Naive B cell (primary cell): ENCODE measurements at regions not wholly inside any gene's neighbourhood (a gene's known extent, or its start where the extent isn't known, plus 50 kb on each side); places are given as distances from the start of the nearest gene placed in this dataset.

Source experiments
- ATAC-seq, 2 donors: fragments of 150-1000 bp; cut with Tn5 transposase; 2 replicates each; pipeline ENCODE4 v1.10.0; 2021; ENCODE audit warnings: low read depth in 2 of 2, mild to moderate bottlenecking in 2 of 2, moderate library complexity in 2 of 2
- DNase-seq: peaks from one replicate; pipeline ENCODE4 v3.0.0; 2022
- H3K27ac Mint-ChIP-seq, 6 donors: one replicate each; pipeline ENCODE4 v1.8.0; 2020 to 2022; ENCODE audit warnings: mild to moderate bottlenecking in 6 of 6, mixed read lengths in 6 of 6, moderate library complexity in 5 of 6, inconsistent platforms in 2 of 6
- H3K27me3 Mint-ChIP-seq, 3 donors: one replicate each; pipeline ENCODE4 v1.8.0; 2021 to 2022; ENCODE audit warnings: mixed read lengths in 3 of 3, mild to moderate bottlenecking in 1 of 3
- H3K36me3 Mint-ChIP-seq, 2 donors: one replicate each; pipeline ENCODE4 v1.8.0; 2020 to 2022; ENCODE audit warnings: mixed read lengths in 2 of 2, inconsistent platforms in 1 of 2, mild to moderate bottlenecking in 1 of 2
- H3K4me1 Mint-ChIP-seq, 3 donors: one replicate each; pipeline ENCODE4 v1.8.0; 2020 to 2022; ENCODE audit warnings: mixed read lengths in 3 of 3, inconsistent platforms in 1 of 3, mild to moderate bottlenecking in 1 of 3, moderate library complexity in 1 of 3
- H3K4me3 Mint-ChIP-seq, 8 donors: one replicate each; pipeline ENCODE4 v1.8.0; 2020 to 2022; ENCODE audit warnings: mild to moderate bottlenecking in 8 of 8, mixed read lengths in 8 of 8, moderate library complexity in 8 of 8, inconsistent platforms in 2 of 8
- H3K9me3 Mint-ChIP-seq, 7 donors: one replicate each; pipeline ENCODE4 v1.8.0; 2020 to 2022; ENCODE audit warnings: mixed read lengths in 7 of 7, mild to moderate bottlenecking in 5 of 7, inconsistent platforms in 2 of 7, moderate library complexity in 1 of 7

DNA sequence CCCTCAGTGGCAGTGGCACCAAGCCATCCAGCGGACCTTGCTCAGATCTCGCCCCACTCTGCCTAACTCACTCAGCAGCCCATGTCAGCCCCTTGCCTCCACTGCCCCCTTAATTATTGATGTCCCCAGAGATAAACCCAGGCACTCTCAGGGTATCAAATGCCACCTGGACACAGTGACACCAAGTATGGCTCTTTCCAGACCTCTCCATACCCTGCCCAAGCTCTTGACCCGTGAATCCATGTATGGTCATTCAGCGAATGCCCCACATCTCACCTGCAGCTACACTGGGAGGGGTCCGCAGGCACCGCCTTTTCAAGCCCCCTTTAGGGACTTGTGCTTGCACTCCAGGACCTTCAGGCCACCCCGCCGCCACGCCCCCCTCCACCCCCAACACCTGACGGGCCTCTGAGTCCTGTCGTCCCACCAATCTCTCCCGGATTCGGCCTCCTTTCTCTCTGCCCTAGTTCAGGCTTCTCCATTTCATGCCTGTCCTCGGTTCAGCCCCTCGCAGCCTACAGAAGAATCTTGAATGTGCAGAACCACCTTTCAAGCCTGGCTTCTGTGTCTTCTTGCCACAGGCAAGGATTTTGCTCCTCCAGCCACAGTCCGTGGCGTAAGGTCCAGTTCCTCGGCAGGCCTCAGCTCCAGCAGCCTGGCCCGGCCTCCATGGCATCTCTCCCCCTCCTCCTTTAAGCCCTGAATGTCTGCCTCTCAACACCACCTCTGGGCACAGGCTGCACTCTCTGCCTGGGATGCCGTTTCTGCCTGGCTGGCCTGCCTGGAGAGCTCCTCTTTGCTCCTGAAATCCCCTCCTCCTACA, 54.1 kb upstream of the ODC1 start:
- Mint-ChIP-seq H3K9me3 (no peaks in the 10 kb centered on the region), H3K4me3 (no peak overlapping the region), H3K27me3 (peaks cover 8 to 50% (median 33%) of the 10 kb centered on the region in 3 donors), H3K36me3 (no peaks in the 10 kb centered on the region), H3K27ac (peak overlapping the region in 3 of 6 donors; percentile 53 to 88 (median 75)), H3K4me1 (no peaks in the 10 kb centered on the region)
- DNase-seq: no peak
- ATAC-seq: no peak

DNA sequence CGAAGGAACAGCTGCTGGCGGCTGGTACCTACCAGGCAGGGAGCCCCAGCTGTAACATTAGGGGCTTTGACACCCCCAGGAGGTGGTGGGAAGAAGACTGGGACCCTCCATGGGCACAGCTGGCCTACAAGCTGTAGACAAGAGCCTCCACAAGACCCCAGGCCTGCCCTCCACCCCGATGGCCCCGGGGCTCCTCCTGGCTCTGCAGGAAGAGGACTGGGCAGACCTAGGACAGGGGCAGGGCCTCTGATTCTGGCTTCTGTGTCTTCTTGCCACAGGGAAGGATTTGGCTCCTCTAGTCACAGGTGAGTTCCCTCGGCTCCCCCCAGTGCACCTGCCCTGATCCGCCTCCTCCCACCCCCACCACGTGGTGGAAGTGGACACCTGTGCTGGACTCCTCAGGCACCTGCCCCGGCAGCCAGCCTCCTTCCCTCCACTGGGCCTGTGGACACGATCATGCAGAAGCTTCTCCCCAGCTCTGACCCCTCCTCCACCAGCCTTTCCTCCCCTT, 53.4 kb upstream of the ODC1 start:
- DNase-seq: no peak
- H3K4me1 Mint-ChIP-seq: no peaks in the 10 kb centered on the region
- no peaks in the 10 kb centered on the region for H3K9me3 Mint-ChIP-seq
- peaks cover 8 to 56% (median 40%) of the 10 kb centered on the region in 3 donors for H3K27me3 Mint-ChIP-seq
- ATAC-seq: no peak
- H3K36me3 Mint-ChIP-seq: peaks cover 0 to 5% of the 10 kb centered on the region in 2 donors
- H3K27ac Mint-ChIP-seq: no peak overlapping the region
- H3K4me3 Mint-ChIP-seq: no peak overlapping the region

DNA sequence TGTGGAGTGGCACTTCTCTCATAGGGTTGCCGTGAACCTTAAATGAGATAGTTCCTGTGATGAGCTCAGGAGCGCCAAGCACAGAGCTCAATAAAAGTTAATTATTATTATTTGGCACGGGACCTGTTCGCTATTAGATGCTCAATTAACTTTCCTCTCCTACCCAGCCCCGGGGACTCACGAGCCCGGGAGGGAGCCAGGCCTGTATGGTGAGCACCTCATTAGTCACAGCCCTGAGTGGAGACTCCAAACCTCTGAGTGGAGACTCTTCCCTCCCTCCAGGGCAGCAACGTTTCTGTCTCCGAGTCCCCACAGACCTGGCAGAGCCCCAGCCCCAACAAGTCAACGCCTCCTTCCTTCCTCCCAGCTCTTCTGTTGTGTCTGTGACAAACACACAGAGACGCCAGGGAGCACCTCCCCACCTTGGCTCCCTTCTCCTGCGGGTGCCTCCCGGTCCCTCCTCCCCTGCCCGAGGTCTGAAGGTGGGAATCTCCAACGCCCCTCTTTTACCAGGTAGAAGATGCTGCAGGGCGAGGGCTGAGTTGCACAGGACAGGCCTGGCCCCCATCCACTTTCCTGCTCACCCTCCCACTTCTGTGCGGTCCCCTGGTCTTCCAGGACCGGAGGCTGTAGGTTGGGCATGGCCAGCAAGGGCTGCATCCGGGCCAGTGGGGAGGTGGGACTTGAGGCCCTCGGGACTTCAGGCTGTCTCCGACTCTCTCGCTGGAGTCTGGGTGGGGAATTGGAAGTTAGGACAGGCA, 52.7 kb upstream of the ODC1 start:
- no peak for DNase-seq

DNA sequence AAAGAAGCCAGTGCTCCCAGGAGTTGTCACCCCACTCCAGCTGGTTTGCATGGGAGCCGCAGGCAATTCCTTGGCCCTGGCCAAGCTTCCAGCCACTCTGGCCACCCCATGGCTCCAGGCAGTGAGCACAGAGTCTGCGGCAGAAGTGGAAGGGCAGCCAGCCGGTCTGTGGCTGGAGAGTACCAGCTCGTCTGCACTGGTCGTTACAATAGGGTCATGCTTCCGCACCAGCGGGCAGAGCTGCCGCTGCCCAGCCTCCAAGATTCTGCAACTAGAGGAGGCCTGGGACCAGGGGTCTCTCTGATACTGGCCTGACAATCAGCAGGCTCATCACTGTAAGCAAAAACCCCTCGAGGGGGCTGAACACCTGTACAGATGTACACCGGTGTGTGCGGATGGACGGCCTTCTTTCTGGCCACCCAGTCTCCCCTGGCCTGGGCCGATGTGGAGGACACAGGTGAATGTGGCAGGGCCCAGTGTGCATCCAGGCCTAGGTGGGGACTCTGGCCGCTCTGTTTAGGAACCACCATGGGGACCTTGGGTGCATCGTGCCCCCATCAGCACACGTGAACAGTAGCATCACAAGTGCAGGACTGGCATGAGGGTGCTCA, 51.9 kb upstream of the ODC1 start:
- H3K27ac Mint-ChIP-seq: no peak overlapping the region
- H3K4me3 Mint-ChIP-seq: no peak overlapping the region
- ATAC-seq (no peak), DNase-seq (no peak)
- peaks cover 0 to 8% of the 10 kb centered on the region in 2 donors for H3K36me3 Mint-ChIP-seq
- no peaks in the 10 kb centered on the region for H3K9me3 Mint-ChIP-seq
- H3K27me3 Mint-ChIP-seq: peaks cover 13 to 68% (median 55%) of the 10 kb centered on the region in 3 donors
- peaks cover 0 to 7% (median under 1%) of the 10 kb centered on the region in 3 donors for H3K4me1 Mint-ChIP-seq

More for the DNA sequence above, 52.7 kb upstream of the ODC1 start:
- H3K4me3 Mint-ChIP-seq: no peak overlapping the region
- no peak for ATAC-seq
- H3K27ac Mint-ChIP-seq: no peak overlapping the region
- H3K36me3 Mint-ChIP-seq: peaks cover 0 to 8% of the 10 kb centered on the region in 2 donors
- peaks cover 0 to 2% (median 0%) of the 10 kb centered on the region in 3 donors for H3K4me1 Mint-ChIP-seq
- no peaks in the 10 kb centered on the region for H3K9me3 Mint-ChIP-seq
- peaks cover 8 to 61% (median 48%) of the 10 kb centered on the region in 3 donors for H3K27me3 Mint-ChIP-seq

DNA sequence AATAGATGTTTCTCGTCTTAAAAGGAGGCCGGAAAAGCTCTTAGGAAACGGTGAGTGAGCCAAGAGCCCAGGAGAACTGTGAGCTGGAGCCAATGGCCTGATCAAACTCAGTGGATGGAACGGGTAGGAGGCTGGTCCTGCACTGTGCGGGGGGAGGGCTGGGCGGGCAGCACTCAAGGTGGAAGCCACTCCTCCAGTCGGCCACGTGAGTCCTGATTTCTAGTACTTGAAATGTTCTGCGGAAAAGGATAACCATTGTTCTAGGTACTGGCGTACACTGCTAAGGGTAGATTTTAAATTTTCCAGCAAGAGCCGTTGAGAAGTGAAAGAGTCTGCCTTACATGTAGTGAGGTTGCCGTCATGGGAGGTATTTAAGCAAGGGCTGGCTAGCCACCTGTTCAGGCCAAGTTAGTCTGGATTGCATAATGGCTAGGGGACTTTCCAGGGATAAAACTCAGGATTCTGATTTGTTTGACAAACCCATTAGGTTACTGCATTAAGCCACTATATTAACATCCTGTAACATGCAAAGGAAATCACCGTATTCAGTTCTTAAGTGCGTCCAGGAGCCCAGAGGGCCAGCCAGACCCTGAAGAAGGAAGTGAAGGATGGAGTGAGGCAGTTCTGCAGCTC, 51.3 kb upstream of the ODC1 start:
- no peak for DNase-seq
- H3K4me3 Mint-ChIP-seq: no peak overlapping the region
- no peak for ATAC-seq

DNA sequence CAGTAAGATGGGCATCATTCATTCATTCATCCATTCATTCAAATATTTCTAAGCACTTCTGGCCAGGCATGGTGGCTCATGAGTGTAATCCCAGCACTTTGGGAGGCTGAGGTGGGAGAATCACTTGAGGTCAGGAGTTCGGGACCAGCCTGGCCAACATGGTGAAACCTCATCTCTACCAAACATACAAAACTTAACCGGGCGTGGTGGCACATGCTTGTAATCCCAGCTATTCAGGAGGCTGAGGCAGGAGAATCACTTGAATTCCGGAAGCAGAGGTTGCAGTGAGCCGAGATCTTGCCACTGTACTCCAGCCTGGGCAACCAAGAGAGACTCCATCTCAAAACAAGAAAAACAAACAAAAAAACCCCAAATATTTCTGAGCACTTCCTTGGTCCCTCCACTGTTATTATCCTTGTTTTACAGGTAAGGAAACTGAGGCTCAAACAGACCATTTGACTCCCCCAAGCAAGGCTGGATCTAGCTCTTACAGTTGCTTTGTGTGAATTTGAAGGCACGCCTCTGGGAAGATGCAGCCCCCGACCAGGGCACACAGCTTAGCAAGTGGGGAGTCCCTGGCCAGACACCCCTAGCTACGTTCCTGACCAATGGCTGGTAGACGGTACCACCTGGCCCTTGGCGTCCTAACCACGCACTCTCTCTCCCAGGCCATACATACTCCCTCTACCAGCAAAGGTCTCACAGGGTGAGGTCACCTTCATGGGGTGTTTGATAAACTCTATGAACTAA, 50.6 kb upstream of the ODC1 start:
- no peak overlapping the region for H3K27ac Mint-ChIP-seq
- H3K4me3 Mint-ChIP-seq: no peak overlapping the region
- peaks cover 0 to 8% of the 10 kb centered on the region in 2 donors for H3K36me3 Mint-ChIP-seq
- peaks cover 14 to 68% (median 60%) of the 10 kb centered on the region in 3 donors for H3K27me3 Mint-ChIP-seq
- H3K9me3 Mint-ChIP-seq: no peaks in the 10 kb centered on the region
- DNase-seq (no peak), ATAC-seq (no peak)
- peaks cover 0 to 10% (median 2%) of the 10 kb centered on the region in 3 donors for H3K4me1 Mint-ChIP-seq

More for the DNA sequence above, 51.3 kb upstream of the ODC1 start:
- Mint-ChIP-seq H3K9me3 (no peaks in the 10 kb centered on the region), H3K27ac (no peak overlapping the region), H3K4me1 (peaks cover 0 to 10% (median 2%) of the 10 kb centered on the region in 3 donors), H3K36me3 (peaks cover 0 to 8% of the 10 kb centered on the region in 2 donors), H3K27me3 (peaks cover 14 to 71% (median 60%) of the 10 kb centered on the region in 3 donors)
